ENCODE measurements at regions not wholly inside any gene's neighbourhood (a gene's known extent, or its start where the extent isn't known, plus 50 kb on each side); places are given as distances from the start of the nearest gene placed in this dataset.

- TF ChIP-seq CTCF (IDR thresholded peaks at IDR 0.05), result no peak
- no peak for TF ChIP-seq POLR2A (IDR thresholded peaks at IDR 0.05)
- no peak for TF ChIP-seq EP300 (IDR thresholded peaks at IDR 0.05)
Measured at GRCh38 chr2:83369601-83370418, 1089.3 kb downstream of the SUCLG1 start.

All from ovary (tissue), 3 donors.